Ramos (cell line): ENCODE measurements at regions not wholly inside any gene's neighbourhood (a gene's known extent, or its start where the extent isn't known, plus 50 kb on each side); places are given as distances from the start of the nearest gene placed in this dataset.
"Not testable (repeated sequence)": the region's sequence is repeated elsewhere in the genome, so short reads cannot be mapped to it uniquely, and the experiment has no call there.

Source experiments
- in situ Hi-C: fragments of 300-500 bp; cut with MboI; formaldehyde crosslinking; loops from one replicate; pipeline ENCODE4 v1.14.3; 2022; ENCODE audit warnings: low sequenced_read_pairs; ENCODE audit not compliant: unreplicated experiment

GRCh38 chr9:19922476-19923118, 133.8 kb upstream of the SLC24A2 start:
- in situ Hi-C loops, result loop anchor here (10.0 kb wide), 2 partner anchors 1022 to 1192 kb away; no protein-coding TSS in a partner anchor

GRCh38 chr9:19920401-19920800, 131.6 kb upstream of the SLC24A2 start:
- in situ Hi-C loops, result loop anchor here (10.0 kb wide), 2 partner anchors 1024 to 1194 kb away; no protein-coding TSS in a partner anchor

- in situ Hi-C loops, result no loop called here
Observed at GRCh38 chr9:19918630-19919029, 129.8 kb upstream of the SLC24A2 start.

GRCh38 chr9:19914044-19914443, 125.2 kb upstream of the SLC24A2 start:
- in situ Hi-C loops, result no loop called here

GRCh38 chr9:19913151-19913550, 124.3 kb upstream of the SLC24A2 start:
- in situ Hi-C loops, result no loop called here

- in situ Hi-C loops, result no loop called here
Observed at GRCh38 chr9:19903076-19903475, 114.2 kb upstream of the SLC24A2 start.

- in situ Hi-C loops, result no loop called here
Observed at GRCh38 chr9:19901586-19901985, 112.7 kb upstream of the SLC24A2 start.

GRCh38 chr9:19896161-19896560, 107.3 kb upstream of the SLC24A2 start:
- in situ Hi-C loops, result no loop called here

GRCh38 chr9:19895578-19895977, 106.7 kb upstream of the SLC24A2 start:
- in situ Hi-C loops, result not testable (repeated sequence)

- in situ Hi-C loops, result no loop called here
Observed at GRCh38 chr9:19895006-19895405, 106.2 kb upstream of the SLC24A2 start.

- in situ Hi-C loops, result no loop called here
Observed at GRCh38 chr9:19885608-19886007, 96.8 kb upstream of the SLC24A2 start.

GRCh38 chr9:19879062-19879461, 90.2 kb upstream of the SLC24A2 start:
- in situ Hi-C loops, result no loop called here

- in situ Hi-C loops, result no loop called here
Observed at GRCh38 chr9:19876569-19877316, 87.9 kb upstream of the SLC24A2 start.

GRCh38 chr9:19875291-19875920, 86.6 kb upstream of the SLC24A2 start:
- in situ Hi-C loops, result no loop called here

- in situ Hi-C loops, result not testable (repeated sequence)
Observed at GRCh38 chr9:19873188-19873587, 84.4 kb upstream of the SLC24A2 start.

GRCh38 chr9:19870988-19871387, 82.2 kb upstream of the SLC24A2 start:
- in situ Hi-C loops, result no loop called here

GRCh38 chr9:19840953-19841352, 52.1 kb upstream of the SLC24A2 start:
- in situ Hi-C loops, result no loop called here
